Ishikawa (cell line): ENCODE measurements at regions not wholly inside any gene's neighbourhood (a gene's known extent, or its start where the extent isn't known, plus 50 kb on each side); places are given as distances from the start of the nearest gene placed in this dataset.

Experiments used
- EGR1 ChIP-seq: IDR thresholded peaks from 2 replicates; pipeline ENCODE4 v1.6.1; 2012
- EP300 ChIP-seq: IDR thresholded peaks from 2 replicates; pipeline ENCODE4 v1.6.1; 2012; ENCODE audit warnings: borderline replicate concordance
- RAD21 ChIP-seq: IDR thresholded peaks from 2 replicates; pipeline ENCODE4 v1.6.1; 2012; ENCODE audit warnings: low read depth
- TAF1 ChIP-seq: IDR thresholded peaks from 2 replicates; pipeline ENCODE4 v1.6.1; 2012; ENCODE audit warnings: low read depth, mild to moderate bottlenecking
- USF1 ChIP-seq: IDR thresholded peaks from 2 replicates; pipeline ENCODE4 v1.6.1; 2012

GRCh38 chr7:17618652-17618974, 320.2 kb downstream of the AHR start:
- TF ChIP-seq EGR1 = no peak
- TF ChIP-seq TAF1 = no peak
- no peak for TF ChIP-seq EP300
- no peak for TF ChIP-seq RAD21
- TF ChIP-seq USF1 = no peak
